Natural killer cell (primary cell): ENCODE measurements at regions not wholly inside any gene's neighbourhood (a gene's known extent, or its start where the extent isn't known, plus 50 kb on each side); places are given as distances from the start of the nearest gene placed in this dataset.

Source experiments
- ATAC-seq, 3 donors: fragments of 150-1000 bp in 2 of 3; fragments of 200-7000 bp in 1 of 3; cut with Tn5 transposase; 1 replicate in 1 of 3; 2 replicates in 2 of 3; pipeline ENCODE4 v1.10.0; 2021; ENCODE audit warnings: mild to moderate bottlenecking in 2 of 3, moderate library complexity in 2 of 3
- DNase-seq, 2 donors: peaks; one replicate each; pipeline versions ENCODE4 v3.0.0 to v3.0.0-alpha.2; 2013 to 2021; ENCODE audit warnings: mixed read lengths in 1 of 2
- H3K27ac ChIP-seq: one replicate; pipeline ENCODE4 v1.5.1; 2013; ENCODE audit warnings: mild to moderate bottlenecking, low read length
- H3K27me3 ChIP-seq: one replicate; pipeline ENCODE4 v1.6.1; 2013; ENCODE audit warnings: low read length; ENCODE audit not compliant: control insufficient read depth, insufficient read depth
- H3K36me3 ChIP-seq: one replicate; pipeline ENCODE4 v1.6.1; 2013; ENCODE audit warnings: low read length; ENCODE audit not compliant: control insufficient read depth, insufficient read depth
- H3K4me1 ChIP-seq: one replicate; pipeline ENCODE4 v1.6.1; 2013; ENCODE audit warnings: low read length; ENCODE audit not compliant: control insufficient read depth, insufficient read depth
- H3K4me3 ChIP-seq: one replicate; pipeline ENCODE4 v1.5.1; 2013; ENCODE audit warnings: low read length
- H3K9me3 ChIP-seq: one replicate; pipeline ENCODE4 v1.6.1; 2013; ENCODE audit warnings: low read length; ENCODE audit not compliant: control insufficient read depth, insufficient read depth
- H3K27ac Mint-ChIP-seq, 2 donors: one replicate each; pipeline ENCODE4 v1.8.0; 2022; ENCODE audit warnings: mild to moderate bottlenecking in 2 of 2, mixed read lengths in 2 of 2, moderate library complexity in 1 of 2
- H3K27me3 Mint-ChIP-seq, 2 donors: one replicate each; pipeline ENCODE4 v1.8.0; 2022; ENCODE audit warnings: low read depth in 2 of 2, mixed read lengths in 2 of 2
- H3K36me3 Mint-ChIP-seq: one replicate; pipeline ENCODE4 v1.8.0; 2022; ENCODE audit warnings: mixed read lengths
- H3K4me1 Mint-ChIP-seq, 2 donors: one replicate each; pipeline ENCODE4 v1.8.0; 2022; ENCODE audit warnings: mixed read lengths in 2 of 2
- H3K4me3 Mint-ChIP-seq: one replicate; pipeline ENCODE4 v1.8.0; 2022; ENCODE audit warnings: mild to moderate bottlenecking, moderate library complexity, mixed read lengths
- H3K9me3 Mint-ChIP-seq, 2 donors: one replicate each; pipeline ENCODE4 v1.8.0; 2022; ENCODE audit warnings: mixed read lengths in 2 of 2
- whole genome bisulfite sequencing: methylation state at CpG from one replicate; pipeline ENCODE4 v1.1.7; 2013; ENCODE audit warnings: missing lambda C conversion rate; ENCODE audit not compliant: insufficient coverage; 5-methylcytosine and 5-hydroxymethylcytosine counted together
- intact Hi-C: fragments of 100-400 bp; cut with micrococcal nuclease; formaldehyde crosslinking; loops from one replicate; pipeline ENCODE4 v1.14.2; 2022
- TF ChIP-seq, protein P1 (sequence below): fragments of 200-600 bp; IDR thresholded peaks from one replicate; pipeline ENCODE4 v1.8.0; 2022; ENCODE audit warnings: antibody characterized with exemption

GRCh38 chr2:16094811-16095210, 154.5 kb downstream of the MYCN start:
- TF ChIP-seq, protein P1, sequence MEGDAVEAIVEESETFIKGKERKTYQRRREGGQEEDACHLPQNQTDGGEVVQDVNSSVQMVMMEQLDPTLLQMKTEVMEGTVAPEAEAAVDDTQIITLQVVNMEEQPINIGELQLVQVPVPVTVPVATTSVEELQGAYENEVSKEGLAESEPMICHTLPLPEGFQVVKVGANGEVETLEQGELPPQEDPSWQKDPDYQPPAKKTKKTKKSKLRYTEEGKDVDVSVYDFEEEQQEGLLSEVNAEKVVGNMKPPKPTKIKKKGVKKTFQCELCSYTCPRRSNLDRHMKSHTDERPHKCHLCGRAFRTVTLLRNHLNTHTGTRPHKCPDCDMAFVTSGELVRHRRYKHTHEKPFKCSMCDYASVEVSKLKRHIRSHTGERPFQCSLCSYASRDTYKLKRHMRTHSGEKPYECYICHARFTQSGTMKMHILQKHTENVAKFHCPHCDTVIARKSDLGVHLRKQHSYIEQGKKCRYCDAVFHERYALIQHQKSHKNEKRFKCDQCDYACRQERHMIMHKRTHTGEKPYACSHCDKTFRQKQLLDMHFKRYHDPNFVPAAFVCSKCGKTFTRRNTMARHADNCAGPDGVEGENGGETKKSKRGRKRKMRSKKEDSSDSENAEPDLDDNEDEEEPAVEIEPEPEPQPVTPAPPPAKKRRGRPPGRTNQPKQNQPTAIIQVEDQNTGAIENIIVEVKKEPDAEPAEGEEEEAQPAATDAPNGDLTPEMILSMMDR, result no peak
- no peak overlapping the region for H3K27ac ChIP-seq
- Mint-ChIP-seq H3K27ac (no peak overlapping the region), H3K9me3 (no peaks in the 10 kb centered on the region), H3K36me3 (no peaks in the 10 kb centered on the region), H3K4me1 (no peaks in the 10 kb centered on the region), H3K27me3 (peaks cover 0 to 3% of the 10 kb centered on the region in 2 donors), H3K4me3 (no peak overlapping the region)
- no peaks in the 10 kb centered on the region for H3K9me3 ChIP-seq
- DNase-seq, result no peak
- no peaks in the 10 kb centered on the region for H3K36me3 ChIP-seq
- 82% methylated on average over 6 of the region's 6 CpGs for WGBS
- ATAC-seq, result no peak
- intact Hi-C loops, result no loop called here
- H3K4me1 ChIP-seq, result no peaks in the 10 kb centered on the region
- H3K4me3 ChIP-seq, result no peak overlapping the region
- H3K27me3 ChIP-seq, result no peaks in the 10 kb centered on the region

DNA sequence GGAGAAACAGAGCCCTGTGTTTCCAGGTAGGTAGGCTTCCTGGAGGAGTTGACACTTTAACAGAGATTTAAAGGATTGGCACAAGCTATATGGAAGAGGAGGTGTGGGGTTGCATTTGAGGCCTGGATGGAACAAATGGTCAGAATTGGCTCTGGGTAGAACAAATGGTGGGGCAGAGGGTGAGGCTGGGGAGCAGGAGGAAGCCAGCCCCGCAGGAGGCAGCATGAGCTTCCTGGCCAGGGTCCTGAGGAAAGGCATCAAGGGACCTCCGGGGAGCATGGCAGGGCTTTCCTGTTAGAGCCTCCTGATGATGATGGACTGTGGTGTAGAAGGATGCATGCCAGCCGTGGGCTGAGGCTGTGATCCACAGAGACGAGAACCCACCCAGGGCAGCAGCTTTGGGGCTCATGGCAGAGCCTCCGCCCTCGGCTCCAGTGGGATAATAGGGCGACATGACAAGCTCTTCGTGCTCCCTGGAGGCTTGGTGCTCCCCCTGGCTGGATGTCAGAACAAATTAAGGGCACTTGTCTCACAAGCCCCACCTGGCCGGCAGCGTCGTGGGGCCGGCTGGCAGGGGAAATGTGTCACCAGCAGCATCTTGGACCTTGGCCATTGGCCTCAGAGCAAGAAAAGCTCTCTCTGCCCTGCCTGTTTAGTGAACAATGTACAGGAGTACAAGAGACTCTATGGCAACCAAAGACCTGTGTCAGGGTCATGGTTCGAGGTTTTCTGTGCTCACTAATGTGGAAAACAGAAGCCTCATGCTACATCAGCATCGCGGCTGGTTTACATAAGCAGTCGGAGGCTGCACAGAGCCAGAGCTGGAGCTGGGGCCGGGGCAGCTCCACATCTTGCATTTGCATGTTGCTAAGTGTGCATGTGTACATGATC, 153.5 kb downstream of the MYCN start:
- ATAC-seq (no peak), DNase-seq (no peak)
- TF ChIP-seq, protein P1, result no peak
- 79% methylated on average over 17 of the region's 17 CpGs for WGBS
- Mint-ChIP-seq H3K9me3 (no peaks in the 10 kb centered on the region), H3K27me3 (peaks cover 0 to 3% of the 10 kb centered on the region in 2 donors), H3K4me1 (no peaks in the 10 kb centered on the region), H3K4me3 (no peak overlapping the region), H3K27ac (no peak overlapping the region), H3K36me3 (no peaks in the 10 kb centered on the region)
- intact Hi-C loops, result no loop called here
- H3K4me1 ChIP-seq, result no peaks in the 10 kb centered on the region
- H3K27me3 ChIP-seq, result no peaks in the 10 kb centered on the region
- H3K36me3 ChIP-seq, result no peaks in the 10 kb centered on the region
- no peak overlapping the region for H3K4me3 ChIP-seq
- H3K9me3 ChIP-seq, result no peaks in the 10 kb centered on the region
- H3K27ac ChIP-seq, result no peak overlapping the region

- Histone ChIP-seq H3K36me3 (no peaks in the 10 kb centered on the region), H3K4me3 (no peak overlapping the region), H3K9me3 (no peaks in the 10 kb centered on the region), H3K4me1 (no peaks in the 10 kb centered on the region), H3K27ac (no peak overlapping the region), H3K27me3 (no peaks in the 10 kb centered on the region)
- DNase-seq (no peak), ATAC-seq (no peak)
- H3K4me3 Mint-ChIP-seq, result no peak overlapping the region
- peaks cover 0 to 3% of the 10 kb centered on the region in 2 donors for H3K27me3 Mint-ChIP-seq
- H3K9me3 Mint-ChIP-seq, result no peaks in the 10 kb centered on the region
- TF ChIP-seq, protein P1, result no peak
- H3K36me3 Mint-ChIP-seq, result no peaks in the 10 kb centered on the region
- intact Hi-C loops, result no loop called here
- no peak overlapping the region for H3K27ac Mint-ChIP-seq
- WGBS, result 94% methylated on average over 11 of the region's 13 CpGs
- H3K4me1 Mint-ChIP-seq, result no peaks in the 10 kb centered on the region
Measured at GRCh38 chr2:16092861-16093638, 152.7 kb downstream of the MYCN start.
